Astrocyte of the cerebellum (primary cell): ENCODE measurements at regions not wholly inside any gene's neighbourhood (a gene's known extent, or its start where the extent isn't known, plus 50 kb on each side); places are given as distances from the start of the nearest gene placed in this dataset.
"Not testable (repeated sequence)": the region's sequence is repeated elsewhere in the genome, so short reads cannot be mapped to it uniquely, and the experiment has no call there.

Source experiments
- DNase-seq: peaks from one replicate; pipeline ENCODE4 v3.0.0-alpha.2; 2011; ENCODE audit warnings: low read depth
- H3K4me3 ChIP-seq: 2 replicates; pipeline ENCODE4 v1.5.1; 2011; ENCODE audit warnings: mild to moderate bottlenecking, low read depth, low read length, moderate library complexity
- CTCF ChIP-seq: IDR thresholded peaks from 2 replicates; pipeline ENCODE4 v1.5.1; 2012; ENCODE audit warnings: low read length, low read depth, moderate library complexity, mild to moderate bottlenecking; ENCODE audit errors: missing control alignments
- in situ Hi-C: cut with HindIII; loops from 2 replicates; pipeline ENCODE4 v1.10.0; 2017; ENCODE audit warnings: low sequenced_read_pairs

GRCh38 chr3:19825193-19825592 is 108.8 kb downstream of the EFHB start:
- TF ChIP-seq CTCF, result no peak
- H3K4me3 ChIP-seq, result no peak overlapping the region
- DNase-seq, result no peak
- in situ Hi-C loops, result no loop called here

- DNase-seq, result no peak
- TF ChIP-seq CTCF, result no peak
- in situ Hi-C loops, result no loop called here
- no peak overlapping the region for H3K4me3 ChIP-seq
Observed at GRCh38 chr3:19822805-19823204, 111.2 kb downstream of the EFHB start.

GRCh38 chr3:19816631-19817030 is 117.4 kb downstream of the EFHB start:
- no peak for DNase-seq
- H3K4me3 ChIP-seq, result no peak overlapping the region
- in situ Hi-C loops, result no loop called here
- no peak for TF ChIP-seq CTCF

GRCh38 chr3:19815805-19816204 is 118.2 kb downstream of the EFHB start:
- in situ Hi-C loops, result no loop called here
- TF ChIP-seq CTCF, result no peak
- DNase-seq, result no peak
- no peak overlapping the region for H3K4me3 ChIP-seq

GRCh38 chr3:19813743-19814142 is 120.3 kb downstream of the EFHB start:
- DNase-seq, H3K4me3 ChIP-seq, in situ Hi-C loops: not testable (repeated sequence)

- no peak overlapping the region for H3K4me3 ChIP-seq
- in situ Hi-C loops, result no loop called here
Observed at GRCh38 chr3:19811689-19812088, 122.3 kb downstream of the EFHB start.

GRCh38 chr3:19808834-19809233 is 125.2 kb downstream of the EFHB start:
- TF ChIP-seq CTCF, result no peak
- in situ Hi-C loops, result no loop called here
- no peak overlapping the region for H3K4me3 ChIP-seq
- DNase-seq, result no peak

More at GRCh38 chr3:19811689-19812088, 122.3 kb downstream of the EFHB start:
- no peak for TF ChIP-seq CTCF
- DNase-seq, result no peak
